ENCODE measurements at regions not wholly inside any gene's neighbourhood (a gene's known extent, or its start where the extent isn't known, plus 50 kb on each side); places are given as distances from the start of the nearest gene placed in this dataset.

GRCh38 chr6:23448281-23448680 lies 677.7 kb upstream of the NRSN1 start:
- no peak for TF ChIP-seq CTCF (IDR thresholded peaks at IDR 0.05)
- no peak for TF ChIP-seq POLR2AphosphoS5 (IDR thresholded peaks at IDR 0.05)
- TF ChIP-seq POLR2A (IDR thresholded peaks at IDR 0.05) = no peak
- no peak for TF ChIP-seq EP300 (IDR thresholded peaks at IDR 0.05)

All from stomach (tissue), 4 donors.